ENCODE measurements at regions not wholly inside any gene's neighbourhood (a gene's known extent, or its start where the extent isn't known, plus 50 kb on each side); places are given as distances from the start of the nearest gene placed in this dataset.
"Not testable (repeated sequence)": the region's sequence is repeated elsewhere in the genome, so short reads cannot be mapped to it uniquely, and the experiment has no call there.

GRCh38 chr7:98728555-98728954, 111.5 kb downstream of the NPTX2 start:
- DNase-seq, result no peak

- no peak for DNase-seq
Observed at GRCh38 chr7:98729121-98729520, 112.0 kb downstream of the NPTX2 start.

- no peak for DNase-seq
Observed at GRCh38 chr7:98730326-98730725, 113.2 kb downstream of the NPTX2 start.

GRCh38 chr7:98731651-98732050, 114.6 kb downstream of the NPTX2 start:
- no peak for DNase-seq

GRCh38 chr7:98733036-98733435, 116.0 kb downstream of the NPTX2 start:
- DNase-seq, result no peak

- no peak for DNase-seq
Observed at GRCh38 chr7:98735801-98736200, 118.7 kb downstream of the NPTX2 start.

GRCh38 chr7:98736461-98736860, 119.4 kb downstream of the NPTX2 start:
- not testable (repeated sequence) for DNase-seq

- no peak for DNase-seq
Observed at GRCh38 chr7:98737176-98737575, 120.1 kb downstream of the NPTX2 start.

GRCh38 chr7:98740643-98741042, 123.6 kb downstream of the NPTX2 start:
- DNase-seq, result no peak

- no peak for DNase-seq
Observed at GRCh38 chr7:98745722-98746318, 124.0 kb downstream of the TMEM130 start.

GRCh38 chr7:98748090-98748489, 121.7 kb downstream of the TMEM130 start:
- no peak for DNase-seq

GRCh38 chr7:98753176-98753575, 116.6 kb downstream of the TMEM130 start:
- no peak for DNase-seq

GRCh38 chr7:98753989-98754479, 115.8 kb downstream of the TMEM130 start:
- DNase-seq, result peak; percentile 46

- no peak for DNase-seq
Observed at GRCh38 chr7:98755138-98755898, 114.5 kb downstream of the TMEM130 start.

GRCh38 chr7:98758157-98758556, 111.7 kb downstream of the TMEM130 start:
- DNase-seq, result no peak

GRCh38 chr7:98760201-98760651, 109.6 kb downstream of the TMEM130 start:
- no peak for DNase-seq

- DNase-seq, result no peak
Observed at GRCh38 chr7:98761225-98761624, 108.6 kb downstream of the TMEM130 start.

GRCh38 chr7:98762620-98763019, 107.2 kb downstream of the TMEM130 start:
- DNase-seq, result no peak

GRCh38 chr7:98763441-98763840, 106.4 kb downstream of the TMEM130 start:
- DNase-seq, result no peak

- no peak for DNase-seq
Observed at GRCh38 chr7:98764946-98765345, 104.9 kb downstream of the TMEM130 start.

GRCh38 chr7:98770085-98770484, 99.7 kb downstream of the TMEM130 start:
- not testable (repeated sequence) for DNase-seq

GRCh38 chr7:98771519-98771918, 98.3 kb downstream of the TMEM130 start:
- DNase-seq, result no peak

- no peak for DNase-seq
Observed at GRCh38 chr7:98771941-98772603, 97.7 kb downstream of the TMEM130 start.

- no peak for DNase-seq
Observed at GRCh38 chr7:98774884-98775283, 94.9 kb downstream of the TMEM130 start.
